Esophagus squamous epithelium (tissue), 4 donors: ENCODE measurements at regions not wholly inside any gene's neighbourhood (a gene's known extent, or its start where the extent isn't known, plus 50 kb on each side); places are given as distances from the start of the nearest gene placed in this dataset.

Experiments used
- CTCF ChIP-seq, 6 experiments: fragments of 450-650 bp in 4 of 6; fragments of 200-600 bp in 2 of 6; sonication (generic) in 2 of 6; IDR thresholded peaks; one replicate each; pipeline ENCODE4 v1.5.1; 2016 to 2019; ENCODE audit warnings: antibody characterized with exemption in 6 of 6, mild to moderate bottlenecking in 4 of 6, moderate library complexity in 4 of 6
- POLR2A ChIP-seq, 4 donors: fragments of 450-650 bp; IDR thresholded peaks; one replicate each; pipeline ENCODE4 v1.6.1; 2017; ENCODE audit warnings: antibody characterized with exemption in 4 of 4, mild to moderate bottlenecking in 4 of 4, moderate library complexity in 3 of 4

DNA sequence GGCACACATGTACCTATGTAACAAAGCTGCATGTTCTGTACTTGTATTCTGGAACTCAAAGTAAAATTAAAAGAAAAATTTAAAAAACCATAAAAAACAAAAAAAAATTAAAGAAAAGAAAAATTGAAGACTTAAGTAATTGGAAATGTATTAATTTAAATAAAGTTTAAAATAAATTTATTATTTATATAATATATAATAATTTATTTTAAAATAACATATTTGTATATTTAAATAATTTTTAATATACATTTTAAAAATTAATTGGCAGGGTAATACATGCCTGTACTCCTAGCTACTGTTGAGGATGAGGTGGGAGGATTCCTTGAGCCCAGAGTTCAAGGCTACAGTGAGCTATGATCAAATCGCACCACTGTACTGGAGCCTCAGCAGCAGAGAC, 1830.6 kb upstream of the CELF4 start:
- no peak for TF ChIP-seq CTCF (IDR thresholded peaks at IDR 0.05)
- no peak for TF ChIP-seq POLR2A (IDR thresholded peaks at IDR 0.05)
